CD4-positive, alpha-beta T cell (primary cell): ENCODE measurements at regions not wholly inside any gene's neighbourhood (a gene's known extent, or its start where the extent isn't known, plus 50 kb on each side); places are given as distances from the start of the nearest gene placed in this dataset.

Source experiments
- ATAC-seq: fragments of 200-7000 bp; cut with Tn5 transposase; one replicate; pipeline ENCODE4 v1.10.0; 2022; ENCODE audit warnings: mild to moderate bottlenecking; ENCODE audit not compliant: poor library complexity
- CTCF ChIA-PET: fragments of 350-600 bp; sonication (Branson Sonifier 250); formaldehyde crosslinking; loops from one replicate; lab custom pipeline; 2021; ENCODE audit warnings: antibody characterized with exemption, inconsistent platforms; lab: Charles Lee
- POLR2A ChIA-PET: fragments of 350-600 bp; sonication (Branson Sonifier 250); formaldehyde crosslinking; loops from one replicate; lab custom pipeline; 2021; ENCODE audit warnings: antibody characterized with exemption, inconsistent platforms; lab: Charles Lee
- DNase-seq, 14 experiments: peaks; one replicate each; pipeline ENCODE4 v3.0.0-alpha.2; 2013 to 2020; ENCODE audit warnings: mixed read lengths in 2 of 14
- H3K27ac ChIP-seq, 2 donors: one replicate each; pipeline versions ENCODE4 v1.5.1 to v1.7.0; 2013; ENCODE audit warnings: low read length in 2 of 2, low read depth in 1 of 2, mild to moderate bottlenecking in 1 of 2
- H3K27me3 ChIP-seq, 2 experiments: 1 replicate in 1 of 2; 2 replicates in 1 of 2; pipeline versions ENCODE4 v1.6.1 to v1.7.0; 2013; ENCODE audit warnings: low read length in 2 of 2, control low read depth in 1 of 2, mild to moderate bottlenecking in 1 of 2, moderate library complexity in 1 of 2; ENCODE audit not compliant: insufficient read depth in 2 of 2, control insufficient read depth in 1 of 2
- H3K36me3 ChIP-seq: one replicate; pipeline ENCODE4 v1.6.1; 2013; ENCODE audit warnings: low read length, control low read depth; ENCODE audit not compliant: insufficient read depth
- H3K4me1 ChIP-seq: one replicate; pipeline ENCODE4 v1.6.1; 2013; ENCODE audit warnings: low read length, control low read depth; ENCODE audit not compliant: insufficient read depth
- H3K4me3 ChIP-seq: one replicate; pipeline ENCODE4 v1.5.1; 2013; ENCODE audit warnings: mild to moderate bottlenecking, low read length, moderate library complexity
- H3K9me3 ChIP-seq, 2 experiments: 1 replicate in 1 of 2; 2 replicates in 1 of 2; pipeline versions ENCODE4 v1.6.1 to v1.7.0; 2013; ENCODE audit warnings: low read length in 2 of 2, mild to moderate bottlenecking in 2 of 2, control low read depth in 1 of 2, moderate library complexity in 1 of 2; ENCODE audit not compliant: control insufficient read depth in 1 of 2, insufficient read depth in 1 of 2
- H3K27ac Mint-ChIP-seq: one replicate; pipeline ENCODE4 v1.8.0; 2020; ENCODE audit warnings: mixed read lengths
- H3K27me3 Mint-ChIP-seq: one replicate; pipeline ENCODE4 v1.8.0; 2021; ENCODE audit warnings: mixed read lengths
- H3K36me3 Mint-ChIP-seq: one replicate; pipeline ENCODE4 v1.8.0; 2021; ENCODE audit warnings: low read depth, mixed read lengths
- H3K4me1 Mint-ChIP-seq: one replicate; pipeline ENCODE4 v1.8.0; 2021; ENCODE audit warnings: low read depth, mixed read lengths
- H3K4me3 Mint-ChIP-seq: one replicate; pipeline ENCODE4 v1.8.0; 2020; ENCODE audit warnings: mild to moderate bottlenecking, mixed read lengths
- H3K9me3 Mint-ChIP-seq: one replicate; pipeline ENCODE4 v1.8.0; 2020; ENCODE audit warnings: mixed read lengths
- intact Hi-C, 2 experiments: fragments of 100-400 bp; cut with DNase I in 1 of 2; cut with micrococcal nuclease in 1 of 2; formaldehyde crosslinking; loops; one replicate each; pipeline versions ENCODE4 v1.15.1 to v1.9.0; 2023 to 2025; cut with DNase I, micrococcal nuclease
- TF ChIP-seq, protein P1 (sequence below): fragments of 200-600 bp; IDR thresholded peaks from one replicate; pipeline ENCODE4 v1.8.0; 2022; ENCODE audit warnings: antibody characterized with exemption, mild to moderate bottlenecking

- no peaks in the 10 kb centered on the region for H3K36me3 ChIP-seq
- H3K9me3 ChIP-seq = no peaks in the 10 kb centered on the region
- no peaks in the 10 kb centered on the region for H3K27me3 Mint-ChIP-seq
- no peaks in the 10 kb centered on the region for H3K36me3 Mint-ChIP-seq
- intact Hi-C loops = no loop called here
- no peaks in the 10 kb centered on the region for H3K27me3 ChIP-seq
- H3K4me3 Mint-ChIP-seq = no peak overlapping the region
- no peaks in the 10 kb centered on the region for H3K4me1 Mint-ChIP-seq
- H3K9me3 Mint-ChIP-seq = no peaks in the 10 kb centered on the region
- H3K4me1 ChIP-seq = no peaks in the 10 kb centered on the region
- TF ChIP-seq, protein P1, sequence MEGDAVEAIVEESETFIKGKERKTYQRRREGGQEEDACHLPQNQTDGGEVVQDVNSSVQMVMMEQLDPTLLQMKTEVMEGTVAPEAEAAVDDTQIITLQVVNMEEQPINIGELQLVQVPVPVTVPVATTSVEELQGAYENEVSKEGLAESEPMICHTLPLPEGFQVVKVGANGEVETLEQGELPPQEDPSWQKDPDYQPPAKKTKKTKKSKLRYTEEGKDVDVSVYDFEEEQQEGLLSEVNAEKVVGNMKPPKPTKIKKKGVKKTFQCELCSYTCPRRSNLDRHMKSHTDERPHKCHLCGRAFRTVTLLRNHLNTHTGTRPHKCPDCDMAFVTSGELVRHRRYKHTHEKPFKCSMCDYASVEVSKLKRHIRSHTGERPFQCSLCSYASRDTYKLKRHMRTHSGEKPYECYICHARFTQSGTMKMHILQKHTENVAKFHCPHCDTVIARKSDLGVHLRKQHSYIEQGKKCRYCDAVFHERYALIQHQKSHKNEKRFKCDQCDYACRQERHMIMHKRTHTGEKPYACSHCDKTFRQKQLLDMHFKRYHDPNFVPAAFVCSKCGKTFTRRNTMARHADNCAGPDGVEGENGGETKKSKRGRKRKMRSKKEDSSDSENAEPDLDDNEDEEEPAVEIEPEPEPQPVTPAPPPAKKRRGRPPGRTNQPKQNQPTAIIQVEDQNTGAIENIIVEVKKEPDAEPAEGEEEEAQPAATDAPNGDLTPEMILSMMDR = no peak
- H3K27ac Mint-ChIP-seq = no peak overlapping the region
- ChIA-PET CTCF (no interaction called here), POLR2A (no interaction called here)
- DNase-seq (no peak), ATAC-seq (no peak)
- no peak overlapping the region for H3K4me3 ChIP-seq
- no peak overlapping the region for H3K27ac ChIP-seq
Observed at GRCh38 chr11:127350476-127350875, 349.9 kb upstream of the KIRREL3 start.

DNA sequence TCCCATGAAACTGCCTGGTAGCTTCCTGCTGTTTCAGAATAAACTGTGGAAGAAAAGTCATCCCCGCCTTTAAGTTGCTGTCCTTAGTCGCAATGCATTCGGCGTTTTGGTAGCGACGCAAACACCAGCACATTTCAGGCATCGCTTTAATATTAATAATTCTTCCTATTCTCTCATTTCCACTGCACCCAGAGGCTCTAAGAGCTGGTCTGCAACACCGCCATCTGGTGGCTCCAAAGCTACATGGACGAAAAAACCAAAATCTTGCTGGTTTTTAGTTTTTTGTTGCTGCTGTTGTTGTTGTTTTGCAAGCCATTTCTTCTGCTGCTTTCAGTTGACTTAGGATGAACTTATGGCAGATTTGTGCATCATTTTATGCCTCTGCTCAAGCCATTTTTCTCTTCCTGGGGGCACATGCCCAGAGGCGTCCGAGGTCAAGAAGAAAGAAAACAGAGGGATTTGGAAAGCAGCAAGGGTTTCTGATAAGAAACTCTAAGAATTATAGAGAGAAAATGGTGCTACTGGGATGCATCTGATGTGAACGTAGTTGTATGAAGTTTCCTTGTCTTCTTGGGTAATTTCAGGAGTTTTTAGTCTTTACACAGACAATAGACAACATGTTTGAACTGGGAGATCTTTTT, 345.4 kb upstream of the KIRREL3 start:
- ATAC-seq (no peak), DNase-seq (peak in 7 of 14 experiments; percentile 0 to 34 (median 3))
- no peaks in the 10 kb centered on the region for H3K9me3 ChIP-seq
- H3K27ac ChIP-seq = no peak overlapping the region
- no peaks in the 10 kb centered on the region for H3K4me1 ChIP-seq
- Mint-ChIP-seq H3K4me3 (no peak overlapping the region), H3K27me3 (no peaks in the 10 kb centered on the region), H3K4me1 (no peaks in the 10 kb centered on the region), H3K27ac (no peak overlapping the region), H3K9me3 (no peaks in the 10 kb centered on the region), H3K36me3 (no peaks in the 10 kb centered on the region)
- TF ChIP-seq, protein P1 = peak; percentile 38
- H3K36me3 ChIP-seq = no peaks in the 10 kb centered on the region
- ChIA-PET CTCF (interaction anchor here (1.5 kb wide), 1 partner anchor 905 kb away, joined by 4 read pairs; no protein-coding TSS in a partner anchor), POLR2A (no interaction called here)
- H3K4me3 ChIP-seq = no peak overlapping the region
- no peaks in the 10 kb centered on the region for H3K27me3 ChIP-seq
- intact Hi-C loops = loop anchor here in 1 of 2 experiments (2.0 kb wide), 1 partner anchor 903 kb away; no protein-coding TSS in a partner anchor

DNA sequence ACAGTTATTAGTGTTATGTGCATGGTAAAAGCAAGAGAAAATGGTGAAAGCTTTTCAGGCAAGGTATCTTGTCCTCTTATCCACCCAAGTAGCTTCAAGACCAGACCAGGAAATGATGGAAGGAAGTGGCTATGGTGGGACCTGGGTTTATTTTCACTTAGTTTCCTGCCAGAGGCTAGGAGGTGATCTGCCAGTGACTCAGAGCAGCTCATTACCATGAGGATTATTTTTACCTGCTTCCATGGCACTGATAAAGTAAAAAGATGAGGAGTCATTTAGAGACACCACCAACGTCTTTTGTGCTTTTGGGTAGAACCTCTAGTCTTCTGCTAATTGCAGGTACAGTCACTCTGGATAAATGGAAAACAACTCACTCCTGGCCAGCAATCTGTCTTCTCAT, 339.9 kb upstream of the KIRREL3 start:
- ATAC-seq (no peak), DNase-seq (no peak)
- no peak overlapping the region for H3K4me3 Mint-ChIP-seq
- H3K27me3 Mint-ChIP-seq = no peaks in the 10 kb centered on the region
- H3K9me3 Mint-ChIP-seq = no peaks in the 10 kb centered on the region
- POLR2A ChIA-PET = no interaction called here
- H3K4me3 ChIP-seq = no peak overlapping the region
- TF ChIP-seq, protein P1 = no peak
- CTCF ChIA-PET = no interaction called here
- no peak overlapping the region for H3K27ac Mint-ChIP-seq
- no peaks in the 10 kb centered on the region for H3K4me1 Mint-ChIP-seq
- H3K36me3 Mint-ChIP-seq = no peaks in the 10 kb centered on the region
- no peaks in the 10 kb centered on the region for H3K27me3 ChIP-seq
- no peak overlapping the region for H3K27ac ChIP-seq
- no peaks in the 10 kb centered on the region for H3K4me1 ChIP-seq
- H3K9me3 ChIP-seq = no peaks in the 10 kb centered on the region
- H3K36me3 ChIP-seq = no peaks in the 10 kb centered on the region
- intact Hi-C loops = no loop called here
